GM23248 (cell line): ENCODE measurements at regions not wholly inside any gene's neighbourhood (a gene's known extent, or its start where the extent isn't known, plus 50 kb on each side); places are given as distances from the start of the nearest gene placed in this dataset.

ENCODE experiments used
- EZH2 ChIP-seq: fragments of 200-600 bp; sonication (generic); IDR thresholded peaks from 2 replicates; pipeline ENCODE4 v1.6.1; 2018; ENCODE audit warnings: antibody characterized with exemption, mild to moderate bottlenecking; ENCODE audit not compliant: insufficient read depth, poor library complexity, severe bottlenecking
- EZH2phosphoT487 ChIP-seq: fragments of 200-600 bp; sonication (generic); IDR thresholded peaks from 2 replicates; pipeline ENCODE4 v1.6.1; 2018; ENCODE audit warnings: antibody characterized with exemption, moderate library complexity, mild to moderate bottlenecking, low read depth; ENCODE audit not compliant: insufficient read depth

DNA sequence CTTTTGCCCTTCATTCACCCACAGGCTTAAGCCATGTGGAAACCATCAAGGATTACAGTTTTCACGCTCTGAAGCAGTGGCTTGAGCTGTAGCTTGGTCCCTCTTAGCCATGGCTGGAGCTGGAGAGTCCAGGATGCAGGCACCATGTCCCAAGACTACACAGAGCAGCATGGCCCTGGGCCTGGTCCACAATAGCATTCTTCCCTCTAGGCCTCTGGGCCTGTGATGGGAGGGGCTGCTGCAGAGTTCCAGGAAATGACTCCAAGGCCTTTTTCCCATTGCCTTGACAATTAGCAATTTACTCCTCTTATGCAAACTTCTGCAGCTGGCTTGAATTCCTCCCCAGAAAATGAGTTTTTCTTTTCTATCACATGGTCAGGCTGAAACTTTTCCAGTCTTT lies 211.3 kb downstream of the RERGL start:
- TF ChIP-seq EZH2phosphoT487 (no peak), EZH2 (no peak)
